CD14-positive monocyte (primary cell): ENCODE measurements at regions not wholly inside any gene's neighbourhood (a gene's known extent, or its start where the extent isn't known, plus 50 kb on each side); places are given as distances from the start of the nearest gene placed in this dataset.

Source experiments
- DNase-seq, 3 donors: peaks; one replicate each; pipeline ENCODE4 v3.0.0-alpha.2; 2011 to 2022
- H2AFZ ChIP-seq: 2 replicates; pipeline ENCODE4 v1.6.0; 2012; ENCODE audit warnings: mild to moderate bottlenecking, low read depth, low read length, inconsistent platforms; ENCODE audit not compliant: insufficient read depth, poor library complexity, severe bottlenecking
- H3K27ac ChIP-seq, 2 donors: 1 replicate in 1 of 2; 2 replicates in 1 of 2; pipeline ENCODE4 v1.5.1; 2012 to 2013; ENCODE audit warnings: low read length in 2 of 2, control low read depth in 1 of 2, inconsistent platforms in 1 of 2, low read depth in 1 of 2, mild to moderate bottlenecking in 1 of 2
- H3K27me3 ChIP-seq, 2 donors: one replicate each; pipeline versions ENCODE4 v1.6.0 to v1.6.1; 2011 to 2013; ENCODE audit warnings: low read length in 2 of 2; ENCODE audit not compliant: control insufficient read depth in 2 of 2, insufficient read depth in 2 of 2
- H3K36me3 ChIP-seq, 2 donors: replicated peaks in 1 of 2; 1 replicate in 1 of 2; 2 replicates in 1 of 2; pipeline versions ENCODE4 v1.5.1 to v1.6.1; 2012 to 2013; ENCODE audit warnings: low read length in 2 of 2, control low read depth in 1 of 2, inconsistent platforms in 1 of 2, mild to moderate bottlenecking in 1 of 2; ENCODE audit not compliant: insufficient read depth in 2 of 2, control insufficient read depth in 1 of 2
- H3K4me1 ChIP-seq, 2 donors: 1 replicate in 1 of 2; 2 replicates in 1 of 2; pipeline versions ENCODE4 v1.5.1 to v1.6.1; 2012 to 2013; ENCODE audit warnings: low read length in 2 of 2, control low read depth in 1 of 2, inconsistent platforms in 1 of 2, mild to moderate bottlenecking in 1 of 2, moderate library complexity in 1 of 2; ENCODE audit not compliant: insufficient read depth in 2 of 2, control insufficient read depth in 1 of 2
- H3K4me2 ChIP-seq: replicated peaks from 2 replicates; pipeline ENCODE3; 2012; ENCODE audit warnings: low read length, moderate library complexity, mild to moderate bottlenecking; ENCODE audit not compliant: poor library complexity, severe bottlenecking; ENCODE audit errors: extremely low read depth
- H3K4me3 ChIP-seq, 3 experiments: fragments of 200-600 bp in 1 of 3; sonication (generic) in 1 of 3; replicated peaks in 1 of 3; 1 replicate in 2 of 3; 2 replicates in 1 of 3; pipeline ENCODE4 v1.5.1; 2011 to 2013; ENCODE audit warnings: low read length in 3 of 3, mild to moderate bottlenecking in 3 of 3, control low read depth in 2 of 3, low read depth in 2 of 3, inconsistent platforms in 1 of 3, moderate library complexity in 1 of 3
- H3K79me2 ChIP-seq: 2 replicates; pipeline ENCODE4 v1.6.0; 2012; ENCODE audit warnings: mild to moderate bottlenecking, control low read depth, inconsistent platforms, low read length, moderate library complexity; ENCODE audit not compliant: insufficient read depth
- H3K9ac ChIP-seq: 2 replicates; pipeline ENCODE4 v1.6.0; 2017; ENCODE audit warnings: low read length, mild to moderate bottlenecking; ENCODE audit not compliant: insufficient read depth, poor library complexity, severe bottlenecking
- H3K9me3 ChIP-seq, 2 donors: replicated peaks in 1 of 2; 1 replicate in 1 of 2; 2 replicates in 1 of 2; pipeline versions ENCODE4 v1.5.1 to v1.6.1; 2012 to 2013; ENCODE audit warnings: low read length in 2 of 2, control low read depth in 1 of 2; ENCODE audit not compliant: control insufficient read depth in 1 of 2, insufficient read depth in 1 of 2
- H4K20me1 ChIP-seq: 2 replicates; pipeline ENCODE4 v1.6.0; 2012; ENCODE audit warnings: mild to moderate bottlenecking, low read length, control low read depth, moderate library complexity; ENCODE audit not compliant: insufficient read depth
- H3K27ac Mint-ChIP-seq, 7 donors: one replicate each; pipeline ENCODE4 v1.8.0; 2020; ENCODE audit warnings: mild to moderate bottlenecking in 7 of 7, mixed read lengths in 7 of 7, moderate library complexity in 6 of 7, inconsistent platforms in 2 of 7
- H3K27me3 Mint-ChIP-seq, 3 donors: one replicate each; pipeline ENCODE4 v1.8.0; 2021 to 2022; ENCODE audit warnings: low read depth in 3 of 3, mild to moderate bottlenecking in 3 of 3, mixed read lengths in 3 of 3, moderate library complexity in 3 of 3, inconsistent platforms in 1 of 3
- H3K36me3 Mint-ChIP-seq, 2 donors: one replicate each; pipeline ENCODE4 v1.8.0; 2020; ENCODE audit warnings: mixed read lengths in 2 of 2, inconsistent platforms in 1 of 2, mild to moderate bottlenecking in 1 of 2
- H3K4me1 Mint-ChIP-seq: one replicate; pipeline ENCODE4 v1.8.0; 2020; ENCODE audit warnings: mild to moderate bottlenecking, mixed read lengths
- H3K4me3 Mint-ChIP-seq, 2 donors: one replicate each; pipeline ENCODE4 v1.8.0; 2020; ENCODE audit warnings: mild to moderate bottlenecking in 2 of 2, mixed read lengths in 2 of 2, moderate library complexity in 1 of 2
- H3K9me3 Mint-ChIP-seq, 7 donors: one replicate each; pipeline ENCODE4 v1.8.0; 2020 to 2022; ENCODE audit warnings: mixed read lengths in 7 of 7, mild to moderate bottlenecking in 6 of 7, moderate library complexity in 6 of 7, inconsistent platforms in 2 of 7
- CTCF ChIP-seq: fragments of 200-600 bp; IDR thresholded peaks from one replicate; pipeline ENCODE4 v1.8.0; 2022; ENCODE audit warnings: antibody characterized with exemption, mild to moderate bottlenecking
- WGBS: methylation state at CpG from one replicate; pipeline ENCODE4 v1.1.5; 2013; ENCODE audit warnings: missing lambda C conversion rate; ENCODE audit not compliant: insufficient coverage; 5-methylcytosine and 5-hydroxymethylcytosine counted together
- intact Hi-C, 2 donors: fragments of 100-400 bp; cut with micrococcal nuclease; formaldehyde crosslinking; loops; one replicate each; pipeline versions ENCODE4 v1.15.0 to v1.15.1; 2023

- no peaks in the 10 kb centered on the region for H3K36me3 ChIP-seq
- H3K4me1 Mint-ChIP-seq = no peaks in the 10 kb centered on the region
- H3K9me3 Mint-ChIP-seq = peaks cover 1 to 25% (median 13%) of the 10 kb centered on the region in 7 donors
- no peak overlapping the region for H3K4me2 ChIP-seq
- DNase-seq = no peak
- peaks cover 2 to 4% (median 3%) of the 10 kb centered on the region in 3 donors for H3K27me3 Mint-ChIP-seq
- no peak overlapping the region for H3K27ac ChIP-seq
- H3K4me1 ChIP-seq = no peaks in the 10 kb centered on the region
- H4K20me1 ChIP-seq = no peaks in the 10 kb centered on the region
- no peak overlapping the region for H3K4me3 ChIP-seq
- H3K79me2 ChIP-seq = no peaks in the 10 kb centered on the region
- H3K9me3 ChIP-seq = peaks cover 0 to 17% of the 10 kb centered on the region in 2 donors
- no peaks in the 10 kb centered on the region for H3K36me3 Mint-ChIP-seq
- intact Hi-C loops = no loop called here
- no peak overlapping the region for H3K4me3 Mint-ChIP-seq
- no peak overlapping the region for H2AFZ ChIP-seq
- 87% methylated on average over 8 of the region's 9 CpGs for WGBS
- H3K9ac ChIP-seq = no peak overlapping the region
- H3K27ac Mint-ChIP-seq = no peak overlapping the region
- no peak for TF ChIP-seq CTCF
- no peaks in the 10 kb centered on the region for H3K27me3 ChIP-seq
These were observed 104.2 kb downstream of the TMEM18 start for GRCh38 chr2:573025-573424.

- Mint-ChIP-seq H3K9me3 (peaks cover 1 to 15% (median 7%) of the 10 kb centered on the region in 7 donors), H3K36me3 (no peaks in the 10 kb centered on the region), H3K27me3 (peaks cover 2 to 5% (median 4%) of the 10 kb centered on the region in 3 donors), H3K4me1 (no peaks in the 10 kb centered on the region), H3K27ac (no peak overlapping the region), H3K4me3 (no peak overlapping the region)
- no peak overlapping the region for H2AFZ ChIP-seq
- intact Hi-C loops = no loop called here
- no peaks in the 10 kb centered on the region for H3K27me3 ChIP-seq
- no peak for TF ChIP-seq CTCF
- H3K27ac ChIP-seq = no peak overlapping the region
- no peaks in the 10 kb centered on the region for H3K36me3 ChIP-seq
- no peak overlapping the region for H3K4me3 ChIP-seq
- no peak overlapping the region for H3K4me2 ChIP-seq
- no peaks in the 10 kb centered on the region for H4K20me1 ChIP-seq
- WGBS = 83% methylated on average over 1 of the region's 3 CpGs
- peaks cover 0 to 5% of the 10 kb centered on the region in 2 donors for H3K9me3 ChIP-seq
- H3K9ac ChIP-seq = no peak overlapping the region
- H3K4me1 ChIP-seq = no peaks in the 10 kb centered on the region
- DNase-seq = no peak
- no peaks in the 10 kb centered on the region for H3K79me2 ChIP-seq
These were observed 107.5 kb downstream of the TMEM18 start for GRCh38 chr2:569681-570080.
